Liver (tissue), 3 donors: ENCODE measurements at regions not wholly inside any gene's neighbourhood (a gene's known extent, or its start where the extent isn't known, plus 50 kb on each side); places are given as distances from the start of the nearest gene placed in this dataset.

ENCODE experiments used
- CTCF ChIP-seq: fragments of 150-350 bp; IDR thresholded peaks from 2 replicates; pipeline ENCODE4 v1.5.1; 2017; ENCODE audit warnings: improper control_type of control experiment, low read depth, low read length; ENCODE audit not compliant: missing input control
- EGR1 ChIP-seq, 2 donors: IDR thresholded peaks; 2 replicates each; pipeline ENCODE4 v1.6.1; 2016 to 2018; ENCODE audit warnings: antibody characterized with exemption in 2 of 2, low read depth in 2 of 2
- FOXA1 ChIP-seq: IDR thresholded peaks from 2 replicates; pipeline ENCODE4 v1.6.1; 2016; ENCODE audit warnings: antibody characterized with exemption
- FOXA2 ChIP-seq: IDR thresholded peaks from 2 replicates; pipeline ENCODE4 v1.6.1; 2016; ENCODE audit warnings: antibody characterized with exemption
- JUND ChIP-seq, 2 donors: IDR thresholded peaks; 2 replicates each; pipeline ENCODE4 v1.6.1; 2016; ENCODE audit warnings: antibody characterized with exemption in 2 of 2
- RAD21 ChIP-seq, 2 donors: IDR thresholded peaks; 2 replicates each; pipeline ENCODE4 v1.6.1; 2016; ENCODE audit warnings: antibody characterized with exemption in 2 of 2, mild to moderate bottlenecking in 2 of 2
- REST ChIP-seq: IDR thresholded peaks from 2 replicates; pipeline ENCODE4 v1.6.1; 2016; ENCODE audit warnings: antibody characterized with exemption, mild to moderate bottlenecking
- SP1 ChIP-seq: IDR thresholded peaks from 2 replicates; pipeline ENCODE4 v1.6.1; 2018; ENCODE audit warnings: antibody characterized with exemption, mild to moderate bottlenecking
- TAF1 ChIP-seq: conservative IDR thresholded peaks from 2 replicates; pipeline ENCODE4 v1.6.1; 2016; ENCODE audit warnings: antibody characterized with exemption, mild to moderate bottlenecking
- YY1 ChIP-seq: IDR thresholded peaks from 2 replicates; pipeline ENCODE4 v1.6.1; 2016; ENCODE audit warnings: antibody characterized with exemption, mild to moderate bottlenecking
- TF ChIP-seq, protein P1 (sequence below): IDR thresholded peaks from 2 replicates; pipeline ENCODE4 v1.6.1; 2016; ENCODE audit warnings: antibody characterized with exemption
- TF ChIP-seq, protein P2 (sequence below): IDR thresholded peaks from 2 replicates; pipeline ENCODE4 v1.6.1; 2016; ENCODE audit warnings: antibody characterized with exemption
- donor health status: healthy.
- donor health status: healthy.

GRCh38 chr17:14458724-14459123, 157.8 kb downstream of the HS3ST3B1 start:
- TF ChIP-seq RAD21 (IDR thresholded peaks at IDR 0.05): no peak
- TF ChIP-seq CTCF: no peak
- TF ChIP-seq, protein P1, sequence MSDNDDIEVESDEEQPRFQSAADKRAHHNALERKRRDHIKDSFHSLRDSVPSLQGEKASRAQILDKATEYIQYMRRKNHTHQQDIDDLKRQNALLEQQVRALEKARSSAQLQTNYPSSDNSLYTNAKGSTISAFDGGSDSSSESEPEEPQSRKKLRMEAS: no peak
- TF ChIP-seq REST: no peak
- TF ChIP-seq EGR1 (IDR thresholded peaks at IDR 0.05; ENCODE audit: low read depth in 2 of 2): no peak
- TF ChIP-seq SP1: no peak
- TF ChIP-seq TAF1: no peak
- TF ChIP-seq, protein P2, sequence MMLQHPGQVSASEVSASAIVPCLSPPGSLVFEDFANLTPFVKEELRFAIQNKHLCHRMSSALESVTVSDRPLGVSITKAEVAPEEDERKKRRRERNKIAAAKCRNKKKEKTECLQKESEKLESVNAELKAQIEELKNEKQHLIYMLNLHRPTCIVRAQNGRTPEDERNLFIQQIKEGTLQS: no peak
- TF ChIP-seq JUND (IDR thresholded peaks at IDR 0.05): no peak
- no peak for TF ChIP-seq FOXA2
- no peak for TF ChIP-seq FOXA1
- TF ChIP-seq YY1: no peak
